HG03439 (cell line): ENCODE measurements at regions not wholly inside any gene's neighbourhood (a gene's known extent, or its start where the extent isn't known, plus 50 kb on each side); places are given as distances from the start of the nearest gene placed in this dataset.

Source experiments
- ATAC-seq: cut with Tn5 transposase; IDR thresholded peaks from one replicate; pipeline ENCODE4 v1.9.1; 2021; ENCODE audit warnings: mild to moderate bottlenecking, moderate library complexity; ENCODE audit not compliant: unreplicated experiment

- ATAC-seq = no peak
Measured at GRCh38 chr2:163370169-163370886, 365.5 kb downstream of the FIGN start.

GRCh38 chr2:163369111-163369510 is 366.7 kb downstream of the FIGN start:
- ATAC-seq = no peak

- no peak for ATAC-seq
Measured at GRCh38 chr2:163368655-163369054, 367.2 kb downstream of the FIGN start.

- no peak for ATAC-seq
Measured at GRCh38 chr2:163367825-163368582, 367.8 kb downstream of the FIGN start.

GRCh38 chr2:163364736-163365135 is 371.1 kb downstream of the FIGN start:
- no peak for ATAC-seq

- ATAC-seq = no peak
Measured at GRCh38 chr2:163353551-163353950, 382.3 kb downstream of the FIGN start.

- no peak for ATAC-seq
Measured at GRCh38 chr2:163351966-163352365, 383.8 kb downstream of the FIGN start.

GRCh38 chr2:163351143-163351542 is 384.7 kb downstream of the FIGN start:
- no peak for ATAC-seq

GRCh38 chr2:163348857-163349380 is 386.9 kb downstream of the FIGN start:
- no peak for ATAC-seq

GRCh38 chr2:163347982-163348856 is 387.6 kb downstream of the FIGN start:
- ATAC-seq = no peak

GRCh38 chr2:163345795-163346573 is 389.8 kb downstream of the FIGN start:
- peak; percentile 88 for ATAC-seq

GRCh38 chr2:163343316-163343715 is 392.5 kb downstream of the FIGN start:
- no peak for ATAC-seq

- no peak for ATAC-seq
Measured at GRCh38 chr2:163341426-163341825, 394.4 kb downstream of the FIGN start.

- ATAC-seq = no peak
Measured at GRCh38 chr2:163338270-163338669, 397.5 kb downstream of the FIGN start.

- no peak for ATAC-seq
Measured at GRCh38 chr2:163324677-163325076, 411.1 kb downstream of the FIGN start.

GRCh38 chr2:163319006-163319405 is 416.8 kb downstream of the FIGN start:
- ATAC-seq = no peak

GRCh38 chr2:163314712-163315111 is 421.1 kb downstream of the FIGN start:
- ATAC-seq = no peak

- no peak for ATAC-seq
Measured at GRCh38 chr2:163312713-163313112, 423.1 kb downstream of the FIGN start.

GRCh38 chr2:163306647-163307046 is 429.2 kb downstream of the FIGN start:
- ATAC-seq = no peak

- no peak for ATAC-seq
Measured at GRCh38 chr2:163302141-163302540, 433.7 kb downstream of the FIGN start.
